CD4-positive, alpha-beta T cell treated with Interleukin-4 for 1 hour (primary cell): ENCODE measurements at regions not wholly inside any gene's neighbourhood (a gene's known extent, or its start where the extent isn't known, plus 50 kb on each side); places are given as distances from the start of the nearest gene placed in this dataset.
"Not testable (repeated sequence)": the region's sequence is repeated elsewhere in the genome, so short reads cannot be mapped to it uniquely, and the experiment has no call there.

Experiments used
- DNase-seq, 2 donors: peaks; one replicate each; pipeline ENCODE4 v3.0.0-alpha.2; 2020 to 2022

DNA sequence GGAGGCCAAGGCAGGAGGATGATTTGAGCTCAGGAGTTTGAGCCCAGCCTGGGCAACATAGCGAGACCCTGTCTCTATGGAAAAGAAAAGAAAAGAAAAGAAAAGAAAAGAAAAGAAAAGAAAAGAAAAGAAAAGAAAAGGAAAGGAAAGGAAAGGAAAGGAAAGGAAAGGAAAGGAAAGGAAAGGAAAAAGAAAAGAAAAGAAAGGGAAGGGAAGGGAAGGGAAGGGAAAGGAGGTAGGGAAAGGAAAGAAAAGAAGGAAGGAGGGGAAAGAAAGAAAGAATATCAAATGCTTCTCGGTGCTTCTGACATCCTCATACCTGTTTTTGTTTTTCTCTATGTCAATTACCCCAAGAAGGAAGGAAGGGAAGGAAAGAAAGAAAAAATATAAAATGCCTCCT, 181.2 kb upstream of the GRIA3 start:
- not testable (repeated sequence) for DNase-seq

DNA sequence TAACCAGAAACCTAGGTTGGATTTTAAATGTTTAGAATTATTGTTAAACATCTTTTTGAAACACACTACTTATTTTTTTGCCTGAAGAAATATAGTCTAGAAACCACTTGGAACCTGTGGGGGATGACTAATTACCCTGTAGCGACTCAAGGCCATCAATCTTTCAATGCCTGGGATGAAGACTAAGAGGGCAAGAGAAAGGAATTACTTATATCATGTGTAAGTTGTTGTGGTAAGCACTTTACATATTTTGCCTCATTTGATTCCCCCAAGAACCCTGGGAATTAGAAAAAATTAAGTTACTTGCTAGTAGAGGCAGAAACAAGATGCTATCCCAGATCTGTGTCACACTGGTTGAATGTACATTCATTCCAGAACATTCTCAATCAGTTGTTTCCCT, 170.9 kb upstream of the GRIA3 start:
- DNase-seq: no peak

DNA sequence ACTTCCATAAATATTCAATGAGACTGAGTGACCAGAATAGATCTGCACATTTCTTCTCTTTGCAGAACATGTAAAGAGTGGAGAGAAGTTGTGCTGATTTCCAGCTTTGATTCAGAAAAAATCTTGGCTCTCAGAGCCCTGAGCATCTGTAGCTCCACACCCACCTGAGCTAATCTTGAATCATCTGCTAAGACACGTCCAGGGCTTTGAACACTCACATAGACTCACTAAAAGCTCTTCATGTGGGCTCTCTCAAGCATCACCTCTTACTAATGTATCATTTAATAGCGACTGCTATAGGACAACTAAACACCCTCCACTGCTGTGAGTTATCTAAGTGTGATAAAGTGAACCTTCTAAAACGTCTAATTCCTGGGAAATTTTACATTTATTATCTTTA, 147.7 kb upstream of the GRIA3 start:
- no peak for DNase-seq

DNA sequence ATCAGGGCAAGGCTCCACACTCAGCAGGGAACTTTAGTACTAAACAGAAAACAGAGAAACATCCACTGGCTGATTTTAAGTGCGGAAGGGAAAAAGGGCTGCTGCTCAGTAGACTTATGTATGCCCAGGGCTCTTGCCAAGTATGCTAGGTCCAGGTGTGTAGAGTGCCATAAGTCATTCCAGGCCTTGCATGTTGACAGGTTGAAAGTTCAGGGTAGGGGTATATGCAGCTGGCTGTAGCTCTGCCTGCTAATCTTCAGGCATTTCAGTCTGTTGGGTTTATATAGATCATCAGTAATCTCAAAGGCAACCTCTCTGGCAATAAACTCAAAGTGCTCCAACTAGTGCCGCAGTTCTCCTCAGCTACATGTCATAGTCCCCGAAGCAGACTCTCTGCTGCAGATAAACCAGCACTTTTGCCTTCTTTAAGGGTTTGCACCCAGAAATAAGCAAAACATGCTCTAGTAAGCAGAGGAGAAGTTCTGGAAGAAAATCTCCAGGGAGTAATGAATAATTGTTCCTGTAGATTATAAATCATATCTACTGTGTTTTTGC, 134.9 kb upstream of the GRIA3 start:
- no peak for DNase-seq

DNA sequence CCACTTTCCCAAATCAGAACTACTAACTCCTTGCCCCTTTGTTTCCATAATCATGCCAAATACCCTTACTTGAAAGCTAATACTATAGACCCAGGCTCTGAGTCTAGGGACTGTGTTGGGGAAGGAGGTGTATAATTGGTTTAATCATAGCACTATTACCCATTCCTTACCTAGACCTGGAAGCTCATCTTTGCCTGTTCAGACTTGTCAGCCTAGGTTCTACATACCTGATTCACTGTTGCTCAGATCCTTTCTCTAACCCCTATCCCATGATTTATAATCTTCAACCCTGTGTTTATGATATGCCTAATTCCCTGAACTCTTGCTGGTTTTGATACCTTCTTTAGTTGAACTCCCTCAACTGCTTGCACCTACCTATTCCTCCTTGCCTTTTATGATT, 123.1 kb upstream of the GRIA3 start:
- no peak for DNase-seq

DNA sequence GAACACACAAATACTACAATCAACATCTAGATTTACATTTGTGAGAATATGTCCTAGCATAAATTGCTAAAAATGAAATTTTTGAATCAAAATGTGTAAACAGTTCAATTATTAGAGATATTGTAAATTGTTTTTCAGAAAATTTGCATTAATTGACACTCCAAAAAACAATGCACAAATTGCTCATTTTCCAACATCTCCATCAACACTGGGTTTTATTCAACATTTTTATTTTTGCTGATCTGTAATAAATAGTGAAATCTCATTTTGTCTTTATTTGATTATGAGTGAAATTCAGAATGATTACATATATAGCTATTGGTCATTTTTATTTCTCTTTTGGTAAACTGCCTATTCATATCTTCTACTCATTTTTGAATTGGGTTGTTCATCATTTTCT, 120.0 kb upstream of the GRIA3 start:
- DNase-seq: no peak

DNA sequence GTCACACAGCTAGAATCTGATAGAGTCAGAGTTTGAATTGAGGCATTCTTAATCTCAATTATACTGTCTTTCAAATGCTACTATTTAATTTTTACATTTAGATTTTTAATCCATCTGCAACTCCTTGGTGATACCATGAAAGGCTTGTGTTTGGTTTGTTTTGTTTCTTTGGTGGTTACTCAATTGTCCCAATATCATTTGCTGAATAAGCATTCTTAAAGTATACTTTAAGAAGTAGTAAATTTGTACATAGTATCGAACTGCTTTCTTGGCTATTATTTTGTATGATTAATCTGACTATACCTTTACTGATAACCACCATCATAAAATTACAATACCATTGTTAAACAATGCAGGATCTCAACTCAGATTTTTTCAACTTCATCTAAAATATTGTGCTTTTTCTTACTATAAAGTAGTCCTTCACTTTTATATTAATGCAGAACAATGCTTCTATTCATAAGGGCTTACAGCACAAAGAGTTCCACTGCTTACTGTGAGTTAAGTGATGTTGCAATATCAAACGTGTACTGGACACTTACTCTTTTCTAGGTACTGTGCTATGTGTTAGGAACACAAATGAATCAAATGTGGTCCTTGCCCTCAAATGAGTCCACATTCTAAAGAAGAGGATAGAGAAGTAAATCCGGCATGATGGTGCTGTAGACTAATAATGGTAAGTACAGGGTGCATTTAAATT, 111.2 kb upstream of the GRIA3 start:
- DNase-seq: no peak

DNA sequence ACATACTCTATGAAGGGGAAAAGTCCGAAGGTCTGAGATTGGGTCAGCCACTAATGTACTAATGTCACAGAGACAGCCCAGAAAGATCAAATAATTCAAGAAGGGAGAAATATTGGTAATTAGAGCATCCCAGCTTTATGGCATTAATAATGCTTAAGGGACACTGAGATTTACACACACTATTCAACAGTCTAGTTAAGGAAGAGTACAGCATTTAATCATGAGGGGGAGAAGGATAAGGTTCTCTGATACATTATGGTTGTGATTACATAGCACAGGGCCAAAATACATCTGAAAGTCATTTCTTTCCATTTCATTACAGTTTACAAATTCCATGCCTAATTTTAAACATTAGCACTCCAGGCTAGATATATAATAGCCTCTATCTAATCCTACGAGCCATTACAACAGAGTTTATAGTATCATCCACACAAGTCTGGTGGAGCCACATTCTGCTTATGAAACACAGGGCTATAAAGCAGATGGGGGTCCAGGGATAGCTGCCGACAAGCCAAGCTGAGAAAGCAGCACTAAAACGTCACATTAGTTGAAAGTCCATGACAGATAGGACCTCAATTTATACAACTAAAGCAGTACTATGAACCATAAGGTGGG, 108.0 kb upstream of the GRIA3 start:
- no peak for DNase-seq

DNA sequence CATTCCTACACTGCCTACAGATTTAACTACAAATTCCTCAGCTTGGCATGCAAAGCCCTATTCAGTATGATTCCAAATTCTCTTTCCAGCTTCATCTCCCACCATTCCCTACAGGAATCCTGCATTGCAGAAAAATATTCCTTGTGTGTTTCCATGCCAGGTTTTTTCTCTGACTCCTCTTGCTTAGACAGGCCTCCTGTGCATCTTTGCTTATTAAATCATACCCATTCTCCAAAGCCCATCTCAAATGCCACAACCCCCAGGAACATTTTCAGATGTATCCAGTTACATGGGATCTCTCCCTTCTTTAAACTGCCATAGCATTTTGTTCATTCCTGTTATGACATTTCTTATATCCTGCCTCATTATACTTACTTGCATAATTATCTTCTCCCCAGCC, 106.4 kb upstream of the GRIA3 start:
- no peak for DNase-seq

DNA sequence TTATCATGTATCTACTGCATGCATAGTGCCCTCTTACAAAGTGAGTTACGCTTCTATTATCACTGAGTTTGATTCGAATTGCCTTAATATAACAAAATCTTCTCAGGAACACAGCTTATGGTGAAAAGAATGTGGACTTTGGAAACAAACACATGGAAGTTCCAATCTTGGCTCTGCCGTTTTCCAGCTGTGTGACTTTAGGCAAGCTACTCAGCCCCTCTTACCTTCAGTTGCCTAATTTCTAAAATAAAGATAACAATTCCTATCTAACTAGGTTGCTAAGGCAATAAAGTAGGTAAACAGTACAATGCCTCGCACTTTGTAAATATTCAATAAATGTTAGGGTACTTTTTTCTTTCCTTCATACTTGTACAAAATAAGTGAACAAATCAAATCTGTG, 104.0 kb upstream of the GRIA3 start:
- DNase-seq: no peak

DNA sequence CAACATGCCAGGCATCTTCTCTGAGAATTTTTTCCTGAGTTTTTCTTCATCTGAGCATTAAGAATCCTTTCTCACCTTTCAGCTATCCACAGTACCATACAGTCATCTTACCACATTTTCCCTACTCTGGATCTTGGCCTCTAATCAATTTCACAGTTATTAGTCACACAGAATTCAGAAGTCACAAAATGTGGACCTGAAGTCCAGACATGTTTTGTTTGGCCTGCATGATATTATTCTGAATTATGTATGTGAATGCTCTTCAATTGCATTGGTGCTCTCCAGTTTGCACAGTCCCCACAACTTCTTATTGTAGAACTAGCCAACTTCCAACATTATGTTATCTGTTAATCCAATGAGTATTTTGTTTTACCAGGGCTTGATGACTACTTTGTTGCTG, 102.3 kb upstream of the GRIA3 start:
- no peak for DNase-seq

DNA sequence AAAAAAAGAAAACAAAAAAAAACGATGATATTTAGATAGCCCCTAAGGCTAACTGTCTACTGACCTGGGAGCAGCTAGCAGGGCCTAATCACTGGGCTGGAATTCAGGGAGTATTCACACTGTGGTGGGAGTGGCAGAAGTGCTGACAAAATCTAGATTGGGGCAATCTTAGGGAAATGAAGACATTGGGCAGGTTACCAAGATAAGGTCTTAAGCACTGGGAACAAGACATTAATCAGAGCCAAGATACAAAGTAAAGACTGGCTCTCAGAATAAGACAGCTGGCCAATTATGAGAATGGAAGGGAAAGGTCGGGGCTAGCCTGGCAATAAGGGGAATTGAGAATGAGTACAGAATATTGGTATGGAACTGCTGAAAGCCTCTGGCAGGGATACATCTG, 100.2 kb upstream of the GRIA3 start:
- no peak for DNase-seq

DNA sequence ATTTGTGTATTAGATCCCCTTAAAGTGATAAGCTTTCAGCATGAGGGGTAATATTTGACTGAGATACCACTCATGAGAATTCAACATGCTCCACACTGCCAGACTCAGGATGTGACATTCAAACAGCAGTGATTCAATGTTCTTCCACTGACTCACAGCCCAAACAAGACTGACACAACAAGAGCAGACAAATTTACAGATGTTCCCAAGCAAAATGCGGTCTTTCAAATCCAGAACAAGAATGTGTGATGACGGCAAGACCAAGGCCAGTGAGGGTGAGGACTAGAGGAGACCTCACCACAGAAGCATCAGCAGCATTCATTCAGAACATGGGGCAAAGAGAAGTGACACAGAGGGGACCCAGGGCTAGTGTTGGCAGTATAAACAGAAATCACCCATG, 99.3 kb upstream of the GRIA3 start:
- no peak for DNase-seq

DNA sequence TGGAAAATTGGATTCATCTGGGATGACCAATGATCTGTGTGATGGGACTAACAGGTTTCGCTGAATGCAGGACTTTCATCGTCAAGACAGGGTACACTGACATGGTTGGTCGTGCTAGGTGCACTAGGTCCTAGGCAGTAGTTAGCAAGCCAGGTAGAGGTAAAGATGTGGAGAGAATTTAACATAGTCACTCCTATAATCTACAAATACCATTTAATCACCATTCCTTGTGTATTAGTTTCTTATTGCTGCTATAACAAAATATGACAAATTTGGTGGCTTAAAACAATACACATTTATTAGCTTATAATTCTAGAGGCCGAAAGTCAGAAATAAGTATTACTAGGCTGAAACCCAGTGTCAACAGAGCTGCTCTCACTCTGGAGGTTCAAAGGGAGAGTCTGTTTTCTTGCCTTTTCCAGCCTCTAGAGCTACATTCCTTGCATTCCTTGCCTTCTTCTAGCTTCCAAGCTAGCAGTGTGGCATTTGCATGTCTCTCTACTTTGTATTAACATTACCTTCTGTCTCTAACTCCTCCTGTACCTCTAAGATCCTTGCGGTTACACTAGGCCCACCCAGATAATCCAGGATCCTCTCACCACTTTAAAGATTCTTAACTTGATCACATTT, 98.7 kb upstream of the GRIA3 start:
- no peak for DNase-seq

DNA sequence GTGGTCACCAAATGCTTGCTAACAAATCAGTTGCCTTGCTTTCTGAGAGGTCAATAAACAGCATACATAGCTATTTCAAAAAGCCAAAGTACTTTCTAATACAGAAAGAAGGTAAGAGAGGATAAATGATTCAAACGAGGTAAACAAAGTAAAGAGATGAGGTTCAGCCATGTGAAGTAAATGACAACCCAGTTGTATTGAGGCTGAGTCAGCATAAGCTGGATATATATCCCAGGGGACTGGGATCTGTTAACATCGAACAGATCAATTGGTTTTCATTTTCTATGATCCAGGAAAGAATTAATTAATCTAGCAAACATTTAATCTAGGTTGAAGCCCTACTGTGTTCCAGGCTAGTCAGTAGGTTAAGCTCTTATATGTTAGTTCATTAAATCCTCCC, 97.3 kb upstream of the GRIA3 start:
- no peak for DNase-seq

DNA sequence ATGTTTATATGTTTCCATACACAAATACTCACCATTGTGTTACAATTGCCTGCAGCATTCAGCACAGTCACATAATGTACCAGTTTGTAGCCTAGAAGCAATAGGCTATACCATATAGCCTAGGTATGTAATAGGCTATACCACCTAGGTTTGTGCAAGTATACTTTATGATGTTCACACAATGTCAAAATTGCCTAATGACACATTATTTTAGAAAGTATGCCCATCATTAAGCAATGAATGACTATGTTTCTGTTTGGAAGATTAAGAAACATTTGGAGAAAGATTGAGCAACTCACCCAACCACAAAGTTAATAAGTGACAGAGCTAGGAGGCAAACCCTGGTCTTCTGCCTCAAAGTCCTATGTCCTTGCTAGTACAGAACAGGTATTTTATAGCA, 96.8 kb upstream of the GRIA3 start:
- DNase-seq: no peak

DNA sequence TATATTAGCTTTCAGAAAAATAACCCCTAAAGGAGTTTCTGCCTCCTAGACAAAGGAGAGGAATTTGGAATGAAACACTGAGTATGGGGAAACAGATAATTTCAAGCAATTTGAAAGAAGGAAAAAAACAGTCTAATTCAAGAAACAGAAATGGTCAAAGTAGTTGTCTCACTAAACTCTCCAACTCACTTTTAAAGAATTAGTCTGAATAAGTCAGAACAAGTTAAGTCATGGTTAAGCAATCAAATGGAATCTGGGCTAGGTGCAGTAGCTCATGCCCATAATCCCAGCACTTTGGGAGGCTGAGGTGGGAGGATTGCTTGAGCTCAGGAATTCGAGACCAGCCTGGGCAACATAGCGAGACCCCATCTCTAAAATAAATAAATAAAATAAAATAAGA, 95.7 kb upstream of the GRIA3 start:
- DNase-seq: no peak

DNA sequence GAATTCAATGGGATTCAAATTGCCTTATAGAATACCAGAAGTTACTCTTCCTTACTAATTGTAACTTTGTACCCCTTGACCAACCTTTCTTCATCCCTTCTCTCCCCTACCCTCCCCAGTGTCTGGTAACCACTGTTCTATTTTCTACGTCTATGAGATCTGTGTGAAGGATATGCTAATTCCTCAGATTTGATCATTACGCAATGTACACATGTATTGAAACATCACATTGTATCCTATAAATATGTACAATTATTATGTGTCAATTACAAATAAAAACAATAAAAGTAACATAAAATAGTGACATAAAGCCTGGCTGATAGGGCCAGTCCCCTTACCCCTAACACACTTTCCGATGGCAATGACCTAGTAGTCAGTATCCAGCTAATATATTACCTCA, 95.1 kb upstream of the GRIA3 start:
- no peak for DNase-seq

DNA sequence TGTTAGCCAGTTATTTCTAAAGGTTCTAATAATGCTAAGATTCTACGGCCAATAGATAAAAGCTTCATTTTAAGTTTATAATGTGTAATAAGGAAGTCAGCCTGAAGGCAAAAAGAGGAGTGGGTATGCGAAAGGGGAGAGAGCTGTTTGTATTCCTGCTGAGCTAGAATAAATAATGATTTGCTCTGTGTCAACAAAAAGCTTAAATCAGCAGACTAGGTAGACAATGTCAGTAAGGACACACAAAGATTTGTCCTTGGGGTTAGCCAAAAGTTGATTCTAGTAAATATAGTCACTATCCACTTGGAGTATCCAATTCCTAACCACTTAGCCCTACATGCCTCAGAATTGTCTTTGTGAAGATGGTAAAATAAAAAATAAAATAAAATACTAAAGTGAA, 90.3 kb upstream of the GRIA3 start:
- no peak for DNase-seq

DNA sequence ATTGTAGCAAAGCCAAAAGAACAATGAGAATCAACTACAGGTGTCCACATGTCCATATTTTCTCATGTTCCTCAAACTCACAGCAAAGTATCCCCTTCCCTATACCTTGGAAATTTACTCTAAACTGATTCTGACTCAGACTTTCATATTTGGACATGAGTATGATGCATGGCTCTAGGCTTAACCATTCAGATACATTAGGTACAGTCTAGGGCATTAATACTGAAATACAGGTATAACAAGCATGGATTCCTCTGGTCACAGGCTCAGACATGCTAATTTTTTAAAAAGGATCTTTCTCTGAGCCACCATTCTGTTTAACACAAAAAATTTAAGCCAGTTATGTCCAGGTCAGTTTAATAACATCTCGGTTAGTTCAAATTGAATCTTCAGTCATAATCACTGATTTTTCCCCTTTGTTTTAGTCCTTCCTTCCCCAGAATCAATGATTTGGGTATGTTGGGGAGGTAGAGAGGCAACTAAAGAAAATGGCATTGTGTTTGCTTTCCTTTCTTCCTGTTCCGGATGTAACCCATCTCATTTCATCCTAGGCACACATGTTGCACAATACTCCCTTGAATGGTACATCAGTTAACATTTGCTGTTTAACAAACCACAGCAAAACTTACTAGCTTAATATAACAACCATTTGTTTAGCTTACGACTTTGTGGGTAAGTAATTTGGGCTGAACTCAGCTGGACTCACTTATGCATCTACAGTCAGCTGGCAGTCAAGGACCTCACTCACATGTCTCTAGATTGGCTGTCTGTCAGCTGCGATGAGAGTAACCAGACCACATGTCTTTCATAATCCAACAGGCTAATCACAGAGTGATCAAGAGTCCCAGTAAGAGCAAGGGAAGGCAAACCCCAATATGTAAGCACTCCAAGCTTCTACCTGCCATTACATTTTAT, 75.3 kb upstream of the GRIA3 start:
- no peak for DNase-seq

DNA sequence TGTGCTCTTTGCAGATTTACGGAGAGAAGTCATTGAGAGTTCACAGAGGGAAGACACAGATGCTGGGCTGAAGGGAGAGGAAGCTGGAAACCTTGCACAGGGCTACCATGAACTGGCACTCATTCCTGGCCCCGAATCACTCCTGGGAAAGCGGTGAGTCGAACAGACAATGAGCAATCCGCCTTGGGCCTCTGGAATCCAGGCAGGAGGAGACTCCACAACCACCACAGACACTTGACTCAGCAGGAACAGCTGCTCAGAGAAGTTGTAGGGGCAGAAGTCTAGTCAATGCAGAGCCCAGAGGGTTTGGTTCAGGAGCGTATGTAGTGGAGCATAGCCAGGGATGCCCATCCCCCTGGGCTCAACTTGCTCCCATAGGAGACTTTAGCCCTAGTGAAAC, 62.8 kb upstream of the GRIA3 start:
- no peak for DNase-seq

DNA sequence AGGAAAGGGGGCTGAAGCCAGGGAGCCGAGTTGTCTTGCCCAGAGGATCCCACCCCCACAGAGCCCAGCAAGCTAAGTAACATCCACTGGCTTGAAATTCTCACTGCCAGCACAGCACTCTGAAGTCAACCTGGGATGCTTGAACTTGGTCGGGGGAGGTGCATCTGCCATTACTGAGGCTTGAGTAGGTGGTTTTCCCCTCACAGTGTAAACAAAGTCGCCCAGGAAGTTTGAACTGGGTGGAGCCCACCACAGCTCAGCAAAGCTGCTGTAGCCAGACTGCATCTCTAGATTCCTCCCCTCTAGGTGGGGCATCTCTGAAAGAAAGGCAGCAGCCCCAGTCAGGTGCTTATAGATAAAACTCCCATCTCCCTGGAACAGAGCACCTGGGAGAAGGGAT, 54.3 kb upstream of the GRIA3 start:
- not testable (repeated sequence) for DNase-seq
